Uterus (tissue), 3 donors: ENCODE measurements at regions not wholly inside any gene's neighbourhood (a gene's known extent, or its start where the extent isn't known, plus 50 kb on each side); places are given as distances from the start of the nearest gene placed in this dataset.
"Not testable (repeated sequence)": the region's sequence is repeated elsewhere in the genome, so short reads cannot be mapped to it uniquely, and the experiment has no call there.

ENCODE experiments used
- DNase-seq, 2 donors: peaks; one replicate each; pipeline ENCODE4 v3.0.0-alpha.2; 2019 to 2020
- H3K27ac ChIP-seq, 2 donors: fragments of 200-600 bp; sonication (generic); 1 replicate in 1 of 2; 2 replicates in 1 of 2; pipeline ENCODE4 v1.5.1; 2016 to 2018
- H3K27me3 ChIP-seq, 2 donors: fragments of 200-600 bp; sonication (generic); one replicate each; pipeline ENCODE4 v1.5.1; 2018 to 2019; ENCODE audit warnings: control low read depth in 1 of 2
- H3K36me3 ChIP-seq, 2 donors: fragments of 200-600 bp; sonication (generic); one replicate each; pipeline ENCODE4 v1.5.1; 2019; ENCODE audit warnings: control low read depth in 1 of 2
- H3K4me1 ChIP-seq, 2 donors: fragments of 200-600 bp; sonication (generic); one replicate each; pipeline ENCODE4 v1.5.1; 2018 to 2019; ENCODE audit warnings: control low read depth in 1 of 2
- H3K4me3 ChIP-seq, 2 donors: fragments of 200-600 bp; sonication (generic); 1 replicate in 1 of 2; 2 replicates in 1 of 2; pipeline ENCODE4 v1.5.1; 2018 to 2019; ENCODE audit warnings: mild to moderate bottlenecking in 1 of 2
- H3K9me3 ChIP-seq, 2 donors: fragments of 200-600 bp; sonication (generic); one replicate each; pipeline ENCODE4 v1.5.1; 2019; ENCODE audit warnings: control low read depth in 1 of 2
- POLR2A ChIP-seq, 2 donors: fragments of 450-650 bp; IDR thresholded peaks; one replicate each; pipeline ENCODE4 v1.6.1; 2016; ENCODE audit warnings: antibody characterized with exemption in 2 of 2, mild to moderate bottlenecking in 1 of 2, moderate library complexity in 1 of 2
- intact Hi-C: fragments of 100-400 bp; cut with DNase I; formaldehyde crosslinking; loops from one replicate; pipeline ENCODE4 v1.15.1; 2023; ENCODE audit warnings: low total_unique reads
- TF ChIP-seq, protein P1 (sequence below), 4 experiments: fragments of 200-600 bp in 2 of 4; fragments of 450-650 bp in 2 of 4; sonication (generic) in 2 of 4; IDR thresholded peaks; one replicate each; pipeline ENCODE4 v1.5.1; 2016 to 2019; ENCODE audit warnings: antibody characterized with exemption in 4 of 4, mild to moderate bottlenecking in 2 of 4, moderate library complexity in 1 of 4
- donor health status: DM: yes; HTN: yes; CAD: no.

DNA sequence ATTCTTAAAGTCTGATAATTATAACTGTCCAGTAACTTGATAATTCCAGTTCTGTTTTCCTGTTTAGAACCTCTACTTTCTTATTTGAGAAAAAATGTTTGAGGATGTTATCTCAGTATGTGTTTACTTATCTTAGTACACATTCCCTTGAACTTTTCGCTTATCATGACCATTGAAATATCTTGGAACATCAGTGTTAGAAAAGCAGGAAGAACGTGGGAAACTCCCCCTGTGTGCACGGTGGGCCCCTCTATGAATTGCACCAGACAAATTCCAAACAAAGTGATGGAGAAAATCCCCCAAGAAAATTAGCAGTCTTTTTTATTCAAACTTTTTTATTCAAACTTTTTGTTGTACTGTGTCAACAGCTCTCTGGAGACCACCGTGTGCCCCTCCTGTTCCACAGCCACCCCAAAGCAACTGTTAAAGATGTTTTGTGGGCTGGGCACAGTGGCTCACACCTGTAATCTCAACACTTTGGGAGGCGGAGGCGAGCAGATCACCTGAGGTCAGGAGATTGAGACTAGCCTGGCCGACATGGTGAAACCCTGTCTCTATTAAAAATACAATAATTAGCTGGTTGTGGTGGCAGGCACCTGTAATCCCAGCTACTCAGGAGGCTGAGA lies 78.3 kb upstream of the PEG3 start:
- DNase-seq: no peak
- no peaks in the 10 kb centered on the region for H3K9me3 ChIP-seq
- intact Hi-C loops: no loop called here
- H3K27me3 ChIP-seq: no peaks in the 10 kb centered on the region
- H3K36me3 ChIP-seq: no peaks in the 10 kb centered on the region
- H3K4me3 ChIP-seq: no peak overlapping the region
- TF ChIP-seq POLR2A (IDR thresholded peaks at IDR 0.05): no peak
- TF ChIP-seq, protein P1, sequence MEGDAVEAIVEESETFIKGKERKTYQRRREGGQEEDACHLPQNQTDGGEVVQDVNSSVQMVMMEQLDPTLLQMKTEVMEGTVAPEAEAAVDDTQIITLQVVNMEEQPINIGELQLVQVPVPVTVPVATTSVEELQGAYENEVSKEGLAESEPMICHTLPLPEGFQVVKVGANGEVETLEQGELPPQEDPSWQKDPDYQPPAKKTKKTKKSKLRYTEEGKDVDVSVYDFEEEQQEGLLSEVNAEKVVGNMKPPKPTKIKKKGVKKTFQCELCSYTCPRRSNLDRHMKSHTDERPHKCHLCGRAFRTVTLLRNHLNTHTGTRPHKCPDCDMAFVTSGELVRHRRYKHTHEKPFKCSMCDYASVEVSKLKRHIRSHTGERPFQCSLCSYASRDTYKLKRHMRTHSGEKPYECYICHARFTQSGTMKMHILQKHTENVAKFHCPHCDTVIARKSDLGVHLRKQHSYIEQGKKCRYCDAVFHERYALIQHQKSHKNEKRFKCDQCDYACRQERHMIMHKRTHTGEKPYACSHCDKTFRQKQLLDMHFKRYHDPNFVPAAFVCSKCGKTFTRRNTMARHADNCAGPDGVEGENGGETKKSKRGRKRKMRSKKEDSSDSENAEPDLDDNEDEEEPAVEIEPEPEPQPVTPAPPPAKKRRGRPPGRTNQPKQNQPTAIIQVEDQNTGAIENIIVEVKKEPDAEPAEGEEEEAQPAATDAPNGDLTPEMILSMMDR (IDR thresholded peaks at IDR 0.05): no peak
- no peaks in the 10 kb centered on the region for H3K4me1 ChIP-seq
- H3K27ac ChIP-seq: no peak overlapping the region

DNA sequence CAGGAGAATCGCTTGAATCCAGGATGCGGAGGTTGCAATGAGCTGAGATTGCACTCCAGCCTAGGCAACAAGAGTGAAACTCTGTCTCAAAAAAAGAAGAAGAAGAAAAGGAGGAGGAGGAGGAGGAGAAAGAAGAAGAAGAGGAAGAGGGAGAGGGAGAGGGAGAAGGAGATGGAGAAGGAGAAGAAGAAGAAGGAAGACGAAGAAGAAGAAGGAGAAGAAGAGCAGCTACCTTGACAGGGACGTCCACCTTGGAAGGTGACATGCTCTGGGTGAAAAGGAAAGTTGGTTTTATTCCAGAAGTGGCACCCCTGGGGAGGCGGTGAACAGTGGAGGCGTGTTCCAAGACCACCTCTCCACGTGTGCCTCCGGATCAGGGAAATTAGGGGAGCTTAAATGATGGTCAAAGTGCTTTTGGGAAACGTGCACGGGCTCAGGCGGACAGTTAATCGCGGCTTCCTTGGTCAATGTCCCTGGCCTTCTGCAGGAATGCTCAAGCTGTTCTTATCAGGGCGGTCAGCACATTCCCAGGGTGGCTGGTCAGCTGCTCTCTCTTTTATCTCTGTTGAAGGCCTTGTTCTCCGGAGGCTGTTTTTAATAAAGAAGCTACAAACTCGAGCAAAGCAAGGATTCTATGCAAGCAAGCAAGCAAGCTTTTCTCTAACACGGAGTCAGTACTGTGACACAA lies 78.9 kb upstream of the PEG3 start:
- DNase-seq: no peak
- H3K27ac ChIP-seq: no peak overlapping the region
- no peaks in the 10 kb centered on the region for H3K36me3 ChIP-seq
- no peaks in the 10 kb centered on the region for H3K9me3 ChIP-seq
- no peaks in the 10 kb centered on the region for H3K27me3 ChIP-seq
- TF ChIP-seq POLR2A (IDR thresholded peaks at IDR 0.05): no peak
- TF ChIP-seq, protein P1 (IDR thresholded peaks at IDR 0.05): no peak
- no peak overlapping the region for H3K4me3 ChIP-seq
- H3K4me1 ChIP-seq: no peaks in the 10 kb centered on the region
- intact Hi-C loops: no loop called here

- H3K36me3 ChIP-seq, intact Hi-C loops, H3K4me3 ChIP-seq, H3K9me3 ChIP-seq, DNase-seq, H3K27ac ChIP-seq, H3K4me1 ChIP-seq, H3K27me3 ChIP-seq: not testable (repeated sequence)
These were observed 85.6 kb upstream of the PEG3 start for GRCh38 chr19:56926094-56926493.

GRCh38 chr19:56927294-56927693 lies 86.8 kb upstream of the PEG3 start:
- no peak for DNase-seq
- H3K27ac ChIP-seq: no peak overlapping the region
- intact Hi-C loops: no loop called here
- H3K36me3 ChIP-seq: no peaks in the 10 kb centered on the region
- no peaks in the 10 kb centered on the region for H3K27me3 ChIP-seq
- no peaks in the 10 kb centered on the region for H3K9me3 ChIP-seq
- no peaks in the 10 kb centered on the region for H3K4me1 ChIP-seq
- H3K4me3 ChIP-seq: no peak overlapping the region
- TF ChIP-seq, protein P1 (IDR thresholded peaks at IDR 0.05): no peak
- no peak for TF ChIP-seq POLR2A (IDR thresholded peaks at IDR 0.05)

DNA sequence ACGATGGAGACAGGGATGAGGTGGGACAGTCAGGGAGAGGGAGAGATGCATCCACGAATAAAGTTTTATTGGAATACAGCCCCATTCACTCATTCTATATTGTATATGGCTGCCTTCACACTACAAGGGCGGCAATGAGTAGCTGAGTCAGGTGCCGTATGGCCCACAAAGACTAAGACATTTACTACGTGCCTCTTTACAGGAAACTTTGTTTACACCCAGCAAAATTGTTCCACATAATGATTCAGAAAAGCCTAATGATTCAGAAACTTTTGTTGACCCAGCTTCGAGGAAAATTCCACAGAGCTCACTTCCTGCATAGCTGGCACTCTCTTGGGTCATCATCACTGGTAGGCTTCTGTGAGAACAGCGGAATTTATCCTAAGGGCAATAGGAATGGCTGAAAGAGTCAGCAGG lies 87.3 kb upstream of the PEG3 start:
- intact Hi-C loops: no loop called here
- no peaks in the 10 kb centered on the region for H3K4me1 ChIP-seq
- no peak for DNase-seq
- no peaks in the 10 kb centered on the region for H3K36me3 ChIP-seq
- no peak overlapping the region for H3K27ac ChIP-seq
- no peak for TF ChIP-seq POLR2A (IDR thresholded peaks at IDR 0.05)
- TF ChIP-seq, protein P1 (IDR thresholded peaks at IDR 0.05): no peak
- H3K4me3 ChIP-seq: no peak overlapping the region
- H3K27me3 ChIP-seq: no peaks in the 10 kb centered on the region
- no peaks in the 10 kb centered on the region for H3K9me3 ChIP-seq
